ENCODE measurements at regions not wholly inside any gene's neighbourhood (a gene's known extent, or its start where the extent isn't known, plus 50 kb on each side); places are given as distances from the start of the nearest gene placed in this dataset.

GRCh38 chr5:104312481-104312880 lies 749.9 kb upstream of the NUDT12 start:
- WGBS (ENCODE audit: low lambda C conversion rate, missing lambda C conversion rate), result 79% methylated on average over 1 of the region's 1 CpG

GRCh38 chr5:104305602-104306001 lies 743.0 kb upstream of the NUDT12 start:
- Histone ChIP-seq H3K4me2 (no peak overlapping the region), H3K4me1 (ENCODE audit: insufficient read depth) (no peaks in the 10 kb centered on the region), H3K36me3 (replicated peaks; ENCODE audit: insufficient read depth, low read depth) (no peaks in the 10 kb centered on the region), H3K9me3 (ENCODE audit: low read depth) (no peaks in the 10 kb centered on the region), H4K20me1 (ENCODE audit: insufficient read depth, poor library complexity, severe bottlenecking) (no peaks in the 10 kb centered on the region), H2AFZ (no peak overlapping the region), H3K79me2 (no peaks in the 10 kb centered on the region), H3K9me2 (replicated peaks; ENCODE audit: insufficient read depth) (no peaks in the 10 kb centered on the region), H3K27ac (no peak overlapping the region), H3K4me3 (no peak overlapping the region), H3K27me3 (no peaks in the 10 kb centered on the region)
- no peak for DNase-seq (ENCODE audit: low spot score)
- 96% methylated on average over 1 of the region's 1 CpG for WGBS (ENCODE audit: low lambda C conversion rate, missing lambda C conversion rate)
- TF ChIP-seq EZH2 (IDR thresholded peaks at IDR 0.05; ENCODE audit: borderline replicate concordance) (no peak), CTCF (IDR thresholded peaks at IDR 0.05; ENCODE audit: poor library complexity) (no peak), EZH2phosphoT487 (IDR thresholded peaks at IDR 0.05; ENCODE audit: low read depth, severe bottlenecking, unreplicated experiment) (no peak)

More at GRCh38 chr5:104312481-104312880, 749.9 kb upstream of the NUDT12 start:
- no peak overlapping the region for H2AFZ ChIP-seq
- H3K4me2 ChIP-seq, result no peak overlapping the region
- no peak for TF ChIP-seq EZH2phosphoT487 (IDR thresholded peaks at IDR 0.05; ENCODE audit: low read depth, severe bottlenecking, unreplicated experiment)
- no peak for TF ChIP-seq CTCF (IDR thresholded peaks at IDR 0.05; ENCODE audit: poor library complexity)
- TF ChIP-seq EZH2 (IDR thresholded peaks at IDR 0.05; ENCODE audit: borderline replicate concordance), result no peak
- no peaks in the 10 kb centered on the region for H3K27me3 ChIP-seq
- no peaks in the 10 kb centered on the region for H3K36me3 ChIP-seq (replicated peaks; ENCODE audit: insufficient read depth, low read depth)
- H3K79me2 ChIP-seq, result no peaks in the 10 kb centered on the region
- no peaks in the 10 kb centered on the region for H3K9me2 ChIP-seq (replicated peaks; ENCODE audit: insufficient read depth)
- H3K4me3 ChIP-seq, result no peak overlapping the region
- no peak for DNase-seq (ENCODE audit: low spot score)
- H3K9me3 ChIP-seq (ENCODE audit: low read depth), result no peaks in the 10 kb centered on the region
- no peaks in the 10 kb centered on the region for H3K4me1 ChIP-seq (ENCODE audit: insufficient read depth)
- no peaks in the 10 kb centered on the region for H4K20me1 ChIP-seq (ENCODE audit: insufficient read depth, poor library complexity, severe bottlenecking)
- H3K27ac ChIP-seq, result no peak overlapping the region

- Histone ChIP-seq H3K4me1 (ENCODE audit: insufficient read depth) (no peaks in the 10 kb centered on the region), H3K4me3 (no peak overlapping the region), H3K27ac (no peak overlapping the region), H4K20me1 (ENCODE audit: insufficient read depth, poor library complexity, severe bottlenecking) (no peaks in the 10 kb centered on the region), H3K36me3 (replicated peaks; ENCODE audit: insufficient read depth, low read depth) (no peaks in the 10 kb centered on the region), H2AFZ (no peak overlapping the region), H3K27me3 (no peaks in the 10 kb centered on the region), H3K4me2 (no peak overlapping the region), H3K9me2 (replicated peaks; ENCODE audit: insufficient read depth) (no peaks in the 10 kb centered on the region), H3K9me3 (ENCODE audit: low read depth) (no peaks in the 10 kb centered on the region), H3K79me2 (no peaks in the 10 kb centered on the region)
- no peak for DNase-seq (ENCODE audit: low spot score)
- WGBS (ENCODE audit: low lambda C conversion rate, missing lambda C conversion rate), result 94% methylated on average over 7 of the region's 7 CpGs
- no peak for TF ChIP-seq EZH2phosphoT487 (IDR thresholded peaks at IDR 0.05; ENCODE audit: low read depth, severe bottlenecking, unreplicated experiment)
Measured at GRCh38 chr5:104299998-104300706, 737.6 kb upstream of the NUDT12 start.

GRCh38 chr5:104298518-104298917 lies 735.9 kb upstream of the NUDT12 start:
- no peak for DNase-seq (ENCODE audit: low spot score)
- no peak overlapping the region for H3K4me3 ChIP-seq

More at GRCh38 chr5:104298518-104298917, 735.9 kb upstream of the NUDT12 start:
- no peaks in the 10 kb centered on the region for H3K4me1 ChIP-seq (ENCODE audit: insufficient read depth)
- no peaks in the 10 kb centered on the region for H3K79me2 ChIP-seq
- no peak overlapping the region for H3K4me2 ChIP-seq
- H3K9me3 ChIP-seq (ENCODE audit: low read depth), result no peaks in the 10 kb centered on the region
- no peaks in the 10 kb centered on the region for H4K20me1 ChIP-seq (ENCODE audit: insufficient read depth, poor library complexity, severe bottlenecking)
- H3K27ac ChIP-seq, result no peak overlapping the region
- 97% methylated on average over 5 of the region's 5 CpGs for WGBS (ENCODE audit: low lambda C conversion rate, missing lambda C conversion rate)
- H3K36me3 ChIP-seq (replicated peaks; ENCODE audit: insufficient read depth, low read depth), result no peaks in the 10 kb centered on the region
- H3K27me3 ChIP-seq, result no peaks in the 10 kb centered on the region
- H3K9me2 ChIP-seq (replicated peaks; ENCODE audit: insufficient read depth), result no peaks in the 10 kb centered on the region
- TF ChIP-seq EZH2 (IDR thresholded peaks at IDR 0.05; ENCODE audit: borderline replicate concordance) (no peak), CTCF (IDR thresholded peaks at IDR 0.05; ENCODE audit: poor library complexity) (no peak), EZH2phosphoT487 (IDR thresholded peaks at IDR 0.05; ENCODE audit: low read depth, severe bottlenecking, unreplicated experiment) (no peak)
- no peak overlapping the region for H2AFZ ChIP-seq
